ENCODE measurements at regions not wholly inside any gene's neighbourhood (a gene's known extent, or its start where the extent isn't known, plus 50 kb on each side); places are given as distances from the start of the nearest gene placed in this dataset.

- DNase-seq, result no peak
These were observed 131.7 kb upstream of the CST7 start for GRCh38 chr20:24817351-24817750.

- DNase-seq, result no peak
These were observed 131.0 kb upstream of the CST7 start for GRCh38 chr20:24818056-24818455.

- DNase-seq, result no peak
These were observed 129.6 kb upstream of the CST7 start for GRCh38 chr20:24819331-24819965.

- no peak for DNase-seq
These were observed 128.7 kb upstream of the CST7 start for GRCh38 chr20:24820345-24820744.

- DNase-seq, result no peak
These were observed 127.7 kb upstream of the CST7 start for GRCh38 chr20:24821391-24821790.

GRCh38 chr20:24823176-24823784, 125.8 kb upstream of the CST7 start:
- no peak for DNase-seq

GRCh38 chr20:24823989-24824693, 124.9 kb upstream of the CST7 start:
- no peak for DNase-seq

- no peak for DNase-seq
These were observed 123.5 kb upstream of the CST7 start for GRCh38 chr20:24825591-24825990.

- DNase-seq, result no peak
These were observed 121.3 kb upstream of the CST7 start for GRCh38 chr20:24827603-24828295.

- DNase-seq, result no peak
These were observed 119.9 kb upstream of the CST7 start for GRCh38 chr20:24828992-24829648.

GRCh38 chr20:24829649-24830370, 119.3 kb upstream of the CST7 start:
- no peak for DNase-seq

- DNase-seq, result no peak
These were observed 118.4 kb upstream of the CST7 start for GRCh38 chr20:24830649-24831048.

GRCh38 chr20:24831232-24831631, 117.8 kb upstream of the CST7 start:
- no peak for DNase-seq

- DNase-seq, result no peak
These were observed 116.6 kb upstream of the CST7 start for GRCh38 chr20:24832518-24832917.

- DNase-seq, result no peak
These were observed 115.5 kb upstream of the CST7 start for GRCh38 chr20:24833592-24833991.

- DNase-seq, result no peak
These were observed 114.8 kb upstream of the CST7 start for GRCh38 chr20:24834310-24834709.

- no peak for DNase-seq
These were observed 113.9 kb upstream of the CST7 start for GRCh38 chr20:24835195-24835594.

GRCh38 chr20:24836041-24836533, 113.0 kb upstream of the CST7 start:
- no peak for DNase-seq

- DNase-seq, result no peak
These were observed 112.3 kb upstream of the CST7 start for GRCh38 chr20:24836661-24837299.

- no peak for DNase-seq
These were observed 111.2 kb upstream of the CST7 start for GRCh38 chr20:24837781-24838450.
